ENCODE measurements at regions not wholly inside any gene's neighbourhood (a gene's known extent, or its start where the extent isn't known, plus 50 kb on each side); places are given as distances from the start of the nearest gene placed in this dataset.

DNA sequence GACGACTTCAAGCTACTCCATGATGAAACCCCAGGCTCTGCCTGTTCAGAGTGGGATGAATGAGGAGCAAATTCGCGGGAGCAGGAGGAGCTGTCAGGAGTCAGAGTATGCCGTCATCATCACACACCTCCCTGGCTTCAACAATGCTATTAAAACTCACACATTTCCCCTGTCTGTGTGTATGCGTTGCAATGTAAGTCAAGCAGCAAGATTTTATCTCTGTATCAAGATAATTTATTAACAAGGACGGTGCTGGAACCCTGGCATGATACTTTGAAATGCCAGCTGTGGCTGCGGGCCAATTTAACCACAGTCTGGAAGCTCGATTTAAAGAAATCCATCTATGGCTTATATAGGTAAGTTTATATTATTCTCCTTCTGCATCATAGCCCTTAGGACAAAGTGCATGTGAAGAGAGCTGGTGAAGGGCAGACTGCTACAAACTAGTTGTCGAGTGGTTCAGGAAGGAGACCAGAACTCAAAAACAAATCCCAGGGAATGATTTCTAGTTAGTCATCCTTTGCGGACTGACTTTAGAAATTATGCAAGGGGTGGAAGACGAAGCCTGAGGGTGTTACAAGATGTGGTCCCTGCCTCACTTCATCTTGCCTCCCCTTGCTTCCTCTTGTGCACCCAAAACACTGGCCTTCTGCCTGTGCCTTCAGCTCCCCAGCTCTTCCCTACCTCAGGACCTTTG lies 486.5 kb downstream of the COG6 start:
- Histone ChIP-seq H3K36me3 (ENCODE audit: insufficient read depth, low read length) (no peaks in the 10 kb centered on the region), H3K9me3 (ENCODE audit: low read length) (no peaks in the 10 kb centered on the region), H3K4me3 (ENCODE audit: low read length) (no peak overlapping the region), H3K27me3 (ENCODE audit: insufficient read depth, low read length, poor library complexity, severe bottlenecking) (no peaks in the 10 kb centered on the region), H3K4me1 (ENCODE audit: insufficient read depth, low read length) (peaks cover 19% of the 10 kb centered on the region), H3K27ac (ENCODE audit: low read depth, low read length) (no peak overlapping the region)
- ChIA-PET POLR2A (interaction anchor here (0.5 kb wide), 1 partner anchor 111 kb away, joined by 4 read pairs; no protein-coding TSS in a partner anchor), CTCF (interaction anchor here (1.1 kb wide), 1 partner anchor 10 kb away, joined by 3 read pairs; no protein-coding TSS in a partner anchor)
- H3K9me3 Mint-ChIP-seq = peaks cover 0 to 1% (median 0%) of the 10 kb centered on the region in 5 donors
- peaks cover 0 to 3% of the 10 kb centered on the region in 2 donors for H3K27me3 Mint-ChIP-seq
- H3K27ac Mint-ChIP-seq = peak overlapping the region in 1 of 8 donors; percentile 10
- H3K36me3 Mint-ChIP-seq = peaks cover 0 to 4% (median 1%) of the 10 kb centered on the region in 3 donors
- DNase-seq = no peak
- no peak overlapping the region for H3K4me3 Mint-ChIP-seq
- H3K4me1 Mint-ChIP-seq = peaks cover 20 to 27% (median 27%) of the 10 kb centered on the region in 3 donors

DNA sequence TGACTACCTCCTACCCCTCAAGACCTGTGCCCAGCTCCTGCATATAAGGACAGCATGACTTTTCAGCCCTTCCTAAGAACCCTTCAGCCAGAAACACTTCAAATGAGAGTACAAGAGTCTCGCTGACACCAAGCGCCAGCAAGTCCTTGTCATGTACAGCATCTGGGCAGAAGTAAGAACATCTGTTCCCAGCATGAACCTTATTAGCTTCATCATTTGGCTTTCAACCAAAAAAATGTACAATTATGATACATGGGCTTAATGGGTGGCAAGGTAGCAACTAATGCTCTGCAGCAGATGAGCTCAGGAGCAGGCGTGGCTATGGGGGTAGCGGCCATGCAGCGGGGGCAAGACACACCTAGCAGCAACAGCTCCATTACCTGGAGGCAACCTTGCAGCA lies 487.6 kb downstream of the COG6 start:
- peaks cover 0 to 4% (median 1%) of the 10 kb centered on the region in 3 donors for H3K36me3 Mint-ChIP-seq
- H3K9me3 Mint-ChIP-seq = no peaks in the 10 kb centered on the region
- peaks cover 25 to 37% (median 34%) of the 10 kb centered on the region in 3 donors for H3K4me1 Mint-ChIP-seq
- Histone ChIP-seq H3K4me1 (ENCODE audit: insufficient read depth, low read length) (peaks cover 26% of the 10 kb centered on the region), H3K4me3 (ENCODE audit: low read length) (no peak overlapping the region), H3K27ac (ENCODE audit: low read depth, low read length) (no peak overlapping the region), H3K9me3 (ENCODE audit: low read length) (no peaks in the 10 kb centered on the region), H3K27me3 (ENCODE audit: insufficient read depth, low read length, poor library complexity, severe bottlenecking) (no peaks in the 10 kb centered on the region), H3K36me3 (ENCODE audit: insufficient read depth, low read length) (no peaks in the 10 kb centered on the region)
- ChIA-PET CTCF (interaction anchor here (1.3 kb wide), 1 partner anchor 12 kb away, joined by 4 read pairs; no protein-coding TSS in a partner anchor), POLR2A (no interaction called here)
- no peak overlapping the region for H3K4me3 Mint-ChIP-seq
- no peak for DNase-seq
- H3K27me3 Mint-ChIP-seq = peaks cover 0 to 3% of the 10 kb centered on the region in 2 donors
- peak overlapping the region in 2 of 8 donors; percentile 14 to 89 for H3K27ac Mint-ChIP-seq

DNA sequence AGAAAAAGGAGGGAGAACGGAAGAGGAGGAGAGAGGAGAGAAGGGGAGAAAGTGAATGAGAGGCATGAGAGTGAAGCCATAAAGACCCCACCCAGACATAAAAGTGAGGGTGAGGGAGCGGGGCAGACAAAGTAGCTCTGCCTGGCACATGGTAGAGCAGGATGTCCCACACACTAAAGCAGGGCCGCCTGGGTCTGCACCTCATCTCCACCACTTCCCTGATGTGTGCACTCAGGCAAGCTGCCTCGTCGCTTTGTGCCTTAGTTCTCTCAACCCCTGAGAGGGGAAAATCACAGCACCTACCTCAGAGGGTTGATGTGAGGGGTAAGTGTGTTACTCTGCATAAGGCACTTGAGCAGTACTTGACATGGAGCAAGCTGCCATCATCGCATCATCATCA lies 488.1 kb downstream of the COG6 start:
- no peaks in the 10 kb centered on the region for H3K9me3 Mint-ChIP-seq
- H3K4me1 Mint-ChIP-seq = peaks cover 28 to 42% (median 38%) of the 10 kb centered on the region in 3 donors
- no peaks in the 10 kb centered on the region for H3K36me3 ChIP-seq (ENCODE audit: insufficient read depth, low read length)
- H3K4me3 ChIP-seq (ENCODE audit: low read length) = no peak overlapping the region
- peaks cover 0 to 2% (median 1%) of the 10 kb centered on the region in 3 donors for H3K36me3 Mint-ChIP-seq
- peak overlapping the region in 2 of 8 donors; percentile 14 to 89 for H3K27ac Mint-ChIP-seq
- CTCF ChIA-PET = interaction anchor here (0.7 to 1.3 kb wide), 4 partner anchors 8 to 74 kb away, joined by 3 to 4 read pairs (median 3); no protein-coding TSS in a partner anchor
- no peak overlapping the region for H3K4me3 Mint-ChIP-seq
- no peaks in the 10 kb centered on the region for H3K27me3 ChIP-seq (ENCODE audit: insufficient read depth, low read length, poor library complexity, severe bottlenecking)
- DNase-seq = no peak
- no peaks in the 10 kb centered on the region for H3K9me3 ChIP-seq (ENCODE audit: low read length)
- POLR2A ChIA-PET = interaction anchor here (1.0 kb wide), 1 partner anchor 44 kb away, joined by 3 read pairs; no protein-coding TSS in a partner anchor
- peaks cover 0 to 3% of the 10 kb centered on the region in 2 donors for H3K27me3 Mint-ChIP-seq
- H3K27ac ChIP-seq (ENCODE audit: low read depth, low read length) = no peak overlapping the region
- peaks cover 31% of the 10 kb centered on the region for H3K4me1 ChIP-seq (ENCODE audit: insufficient read depth, low read length)

DNA sequence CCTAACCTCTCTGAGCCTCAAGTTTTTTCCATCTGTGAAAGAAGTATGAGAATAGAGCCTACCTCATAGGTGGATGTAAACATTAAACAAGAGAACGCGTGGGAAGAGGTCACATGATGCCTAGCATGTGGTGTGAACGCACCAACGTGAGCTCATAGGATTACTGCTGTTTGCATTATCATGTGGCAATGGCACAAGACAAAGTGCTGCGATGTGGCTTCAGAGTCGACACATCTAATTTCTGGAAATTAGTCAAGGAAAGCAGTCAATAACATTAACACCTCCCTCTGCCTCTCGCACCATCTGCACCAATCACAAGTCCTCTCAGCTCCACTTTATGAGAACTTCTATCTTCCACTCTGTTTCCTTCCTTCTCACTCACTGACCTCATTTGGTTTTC lies 489.7 kb downstream of the COG6 start:
- Mint-ChIP-seq H3K4me1 (peaks cover 33 to 50% (median 45%) of the 10 kb centered on the region in 3 donors), H3K27me3 (no peaks in the 10 kb centered on the region), H3K27ac (peak overlapping the region in 3 of 8 donors; percentile 6 to 26 (median 24)), H3K9me3 (no peaks in the 10 kb centered on the region), H3K4me3 (peak overlapping the region in 2 of 7 donors; percentile 10 to 47), H3K36me3 (peaks cover 0 to 1% (median 0%) of the 10 kb centered on the region in 3 donors)
- no peaks in the 10 kb centered on the region for H3K27me3 ChIP-seq (ENCODE audit: insufficient read depth, low read length, poor library complexity, severe bottlenecking)
- no peaks in the 10 kb centered on the region for H3K9me3 ChIP-seq (ENCODE audit: low read length)
- peak in 1 of 5 donors; percentile 4 for DNase-seq
- CTCF ChIA-PET = interaction anchor here (1.7 kb wide), 1 partner anchor 156 kb away, joined by 3 read pairs; no protein-coding TSS in a partner anchor
- H3K27ac ChIP-seq (ENCODE audit: low read depth, low read length) = no peak overlapping the region
- POLR2A ChIA-PET = no interaction called here
- no peaks in the 10 kb centered on the region for H3K36me3 ChIP-seq (ENCODE audit: insufficient read depth, low read length)
- H3K4me1 ChIP-seq (ENCODE audit: insufficient read depth, low read length) = peaks cover 37% of the 10 kb centered on the region
- no peak overlapping the region for H3K4me3 ChIP-seq (ENCODE audit: low read length)

DNA sequence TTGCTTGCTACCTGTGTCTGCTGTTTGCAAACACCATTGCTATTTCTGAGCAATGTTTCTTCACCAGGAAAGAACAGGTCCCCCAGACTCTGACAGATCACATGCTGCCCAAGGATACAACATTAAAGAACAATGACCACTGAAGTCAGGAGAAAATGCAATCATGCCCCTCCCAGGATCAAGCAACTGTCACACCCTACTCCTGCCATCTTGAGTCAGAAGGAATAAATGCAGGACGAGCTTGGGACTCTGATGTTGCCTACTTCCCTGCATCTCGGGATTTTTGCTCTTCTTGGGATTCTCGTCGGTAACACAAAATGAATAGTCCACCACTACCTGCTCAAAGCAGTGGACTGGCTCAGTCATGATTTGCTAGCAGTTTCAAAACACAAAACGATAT lies 490.6 kb downstream of the COG6 start:
- H3K4me1 Mint-ChIP-seq = peaks cover 36 to 50% (median 45%) of the 10 kb centered on the region in 3 donors
- H3K9me3 Mint-ChIP-seq = no peaks in the 10 kb centered on the region
- no peak for DNase-seq
- ChIA-PET CTCF (interaction anchor here (0.8 to 1.7 kb wide), 2 partner anchors 77 to 155 kb away, joined by 3 read pairs; no protein-coding TSS in a partner anchor), POLR2A (no interaction called here)
- peaks cover 0 to 4% (median 0%) of the 10 kb centered on the region in 3 donors for H3K36me3 Mint-ChIP-seq
- no peaks in the 10 kb centered on the region for H3K27me3 ChIP-seq (ENCODE audit: insufficient read depth, low read length, poor library complexity, severe bottlenecking)
- no peaks in the 10 kb centered on the region for H3K27me3 Mint-ChIP-seq
- H3K4me1 ChIP-seq (ENCODE audit: insufficient read depth, low read length) = peaks cover 37% of the 10 kb centered on the region
- H3K27ac ChIP-seq (ENCODE audit: low read depth, low read length) = no peak overlapping the region
- no peaks in the 10 kb centered on the region for H3K36me3 ChIP-seq (ENCODE audit: insufficient read depth, low read length)
- no peak overlapping the region for H3K4me3 ChIP-seq (ENCODE audit: low read length)
- no peak overlapping the region for H3K4me3 Mint-ChIP-seq
- peak overlapping the region in 1 of 8 donors; percentile 43 for H3K27ac Mint-ChIP-seq
- H3K9me3 ChIP-seq (ENCODE audit: low read length) = no peaks in the 10 kb centered on the region

DNA sequence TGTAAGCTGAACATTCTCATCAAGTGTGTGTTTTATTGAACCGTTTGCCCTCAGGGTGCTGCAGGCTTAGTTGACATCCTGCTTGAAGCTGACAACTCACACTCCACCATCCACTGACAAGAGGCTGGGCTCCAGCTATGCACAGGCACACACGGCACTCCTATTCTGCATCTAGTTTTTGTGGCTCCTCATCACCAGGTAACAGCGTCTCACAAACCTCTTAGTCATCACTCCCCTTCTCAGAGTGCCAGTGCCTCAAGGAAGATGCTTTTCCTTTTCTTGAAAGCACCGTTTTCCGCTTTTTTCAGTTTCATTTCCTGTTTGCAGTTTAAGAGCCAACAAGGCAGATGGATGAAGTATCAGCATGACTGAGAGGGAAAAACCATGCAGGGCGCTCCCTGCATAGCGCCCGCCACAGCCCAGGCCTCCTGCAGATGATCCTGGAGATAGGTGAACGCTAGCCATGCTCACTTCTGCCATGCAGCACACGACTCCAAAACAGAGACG lies 491.2 kb downstream of the COG6 start:
- CTCF ChIA-PET = no interaction called here
- Mint-ChIP-seq H3K27ac (peak overlapping the region in 1 of 8 donors; percentile 80), H3K27me3 (no peaks in the 10 kb centered on the region), H3K36me3 (peaks cover 0 to 4% (median 0%) of the 10 kb centered on the region in 3 donors), H3K9me3 (no peaks in the 10 kb centered on the region), H3K4me1 (peaks cover 36 to 50% (median 45%) of the 10 kb centered on the region in 3 donors), H3K4me3 (peak overlapping the region in 1 of 7 donors; percentile 41)
- no peaks in the 10 kb centered on the region for H3K9me3 ChIP-seq (ENCODE audit: low read length)
- H3K4me1 ChIP-seq (ENCODE audit: insufficient read depth, low read length) = peaks cover 37% of the 10 kb centered on the region
- no peaks in the 10 kb centered on the region for H3K36me3 ChIP-seq (ENCODE audit: insufficient read depth, low read length)
- H3K27ac ChIP-seq (ENCODE audit: low read depth, low read length) = no peak overlapping the region
- no peak overlapping the region for H3K4me3 ChIP-seq (ENCODE audit: low read length)
- POLR2A ChIA-PET = no interaction called here
- no peak for DNase-seq
- no peaks in the 10 kb centered on the region for H3K27me3 ChIP-seq (ENCODE audit: insufficient read depth, low read length, poor library complexity, severe bottlenecking)

DNA sequence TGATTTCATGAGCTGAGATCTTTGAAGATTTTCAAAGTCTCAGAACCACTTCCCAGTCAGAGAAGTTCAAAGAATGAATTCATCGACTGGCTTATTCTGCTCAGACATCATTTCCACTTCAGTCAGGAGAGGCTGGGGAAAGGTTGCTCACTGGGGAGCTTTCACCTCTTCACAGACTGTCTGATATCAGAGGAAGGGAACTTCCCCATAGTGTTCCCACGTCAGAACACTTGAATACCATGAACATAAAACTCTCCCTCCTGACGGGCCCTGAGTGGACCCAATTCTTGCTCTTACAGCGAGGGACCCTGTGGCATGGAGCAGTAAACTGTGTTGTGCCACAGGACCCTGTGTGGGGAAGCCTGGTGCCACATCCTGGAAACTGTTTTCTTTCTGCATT lies 492.6 kb downstream of the COG6 start:
- H3K4me3 Mint-ChIP-seq = no peak overlapping the region
- peaks cover 36 to 51% (median 50%) of the 10 kb centered on the region in 3 donors for H3K4me1 Mint-ChIP-seq
- POLR2A ChIA-PET = interaction anchor here (0.5 kb wide), 1 partner anchor 99 kb away, joined by 5 read pairs; no protein-coding TSS in a partner anchor
- no peak overlapping the region for H3K4me3 ChIP-seq (ENCODE audit: low read length)
- peak in 1 of 5 donors; percentile 55 for DNase-seq
- peaks cover 37% of the 10 kb centered on the region for H3K4me1 ChIP-seq (ENCODE audit: insufficient read depth, low read length)
- no peak overlapping the region for H3K27ac ChIP-seq (ENCODE audit: low read depth, low read length)
- H3K27ac Mint-ChIP-seq = peak overlapping the region in 4 of 8 donors; percentile 9 to 81 (median 70)
- no peaks in the 10 kb centered on the region for H3K9me3 Mint-ChIP-seq
- CTCF ChIA-PET = interaction anchor here (1.4 kb wide), 1 partner anchor 28 kb away, joined by 3 read pairs; no protein-coding TSS in a partner anchor
- H3K36me3 ChIP-seq (ENCODE audit: insufficient read depth, low read length) = no peaks in the 10 kb centered on the region
- no peaks in the 10 kb centered on the region for H3K27me3 Mint-ChIP-seq
- no peaks in the 10 kb centered on the region for H3K27me3 ChIP-seq (ENCODE audit: insufficient read depth, low read length, poor library complexity, severe bottlenecking)
- H3K9me3 ChIP-seq (ENCODE audit: low read length) = no peaks in the 10 kb centered on the region
- H3K36me3 Mint-ChIP-seq = peaks cover 0 to 3% (median 0%) of the 10 kb centered on the region in 3 donors

DNA sequence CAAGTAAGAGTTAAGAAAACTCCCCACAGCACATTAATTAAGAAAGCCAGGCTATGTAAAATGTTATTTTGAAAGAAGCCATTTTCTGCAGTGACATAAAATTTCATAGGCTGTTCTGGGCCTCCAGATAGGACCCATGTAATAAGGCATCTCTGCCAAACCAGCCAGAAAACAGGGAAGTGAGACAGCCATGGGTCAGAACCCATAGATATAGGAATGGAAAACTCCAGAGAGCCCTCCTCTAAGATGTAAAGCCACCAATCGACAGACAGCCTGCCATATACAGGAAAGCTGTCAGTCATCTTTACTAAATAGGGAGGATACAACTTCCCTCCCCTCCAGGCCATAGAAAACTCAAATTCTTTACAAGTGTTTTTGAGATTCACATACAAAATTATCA lies 493.3 kb downstream of the COG6 start:
- H3K27ac ChIP-seq (ENCODE audit: low read depth, low read length) = no peak overlapping the region
- H3K4me1 ChIP-seq (ENCODE audit: insufficient read depth, low read length) = peaks cover 37% of the 10 kb centered on the region
- H3K36me3 ChIP-seq (ENCODE audit: insufficient read depth, low read length) = no peaks in the 10 kb centered on the region
- no peak overlapping the region for H3K4me3 Mint-ChIP-seq
- H3K9me3 ChIP-seq (ENCODE audit: low read length) = no peaks in the 10 kb centered on the region
- no peak for DNase-seq
- no peaks in the 10 kb centered on the region for H3K9me3 Mint-ChIP-seq
- H3K36me3 Mint-ChIP-seq = peaks cover 0 to 3% (median 0%) of the 10 kb centered on the region in 3 donors
- H3K27me3 Mint-ChIP-seq = no peaks in the 10 kb centered on the region
- no peaks in the 10 kb centered on the region for H3K27me3 ChIP-seq (ENCODE audit: insufficient read depth, low read length, poor library complexity, severe bottlenecking)
- peaks cover 38 to 55% (median 54%) of the 10 kb centered on the region in 3 donors for H3K4me1 Mint-ChIP-seq
- CTCF ChIA-PET = no interaction called here
- H3K27ac Mint-ChIP-seq = peak overlapping the region in 3 of 8 donors; percentile 22 to 81 (median 76)
- H3K4me3 ChIP-seq (ENCODE audit: low read length) = no peak overlapping the region
- POLR2A ChIA-PET = no interaction called here

Measured in CD8-positive, alpha-beta memory T cell (primary cell).